GM21360 (cell line): ENCODE measurements at regions not wholly inside any gene's neighbourhood (a gene's known extent, or its start where the extent isn't known, plus 50 kb on each side); places are given as distances from the start of the nearest gene placed in this dataset.

ENCODE experiments used
- ATAC-seq: cut with Tn5 transposase; IDR thresholded peaks from one replicate; pipeline ENCODE4 v1.9.1; 2021; ENCODE audit warnings: mild to moderate bottlenecking, moderate library complexity; ENCODE audit not compliant: unreplicated experiment

DNA sequence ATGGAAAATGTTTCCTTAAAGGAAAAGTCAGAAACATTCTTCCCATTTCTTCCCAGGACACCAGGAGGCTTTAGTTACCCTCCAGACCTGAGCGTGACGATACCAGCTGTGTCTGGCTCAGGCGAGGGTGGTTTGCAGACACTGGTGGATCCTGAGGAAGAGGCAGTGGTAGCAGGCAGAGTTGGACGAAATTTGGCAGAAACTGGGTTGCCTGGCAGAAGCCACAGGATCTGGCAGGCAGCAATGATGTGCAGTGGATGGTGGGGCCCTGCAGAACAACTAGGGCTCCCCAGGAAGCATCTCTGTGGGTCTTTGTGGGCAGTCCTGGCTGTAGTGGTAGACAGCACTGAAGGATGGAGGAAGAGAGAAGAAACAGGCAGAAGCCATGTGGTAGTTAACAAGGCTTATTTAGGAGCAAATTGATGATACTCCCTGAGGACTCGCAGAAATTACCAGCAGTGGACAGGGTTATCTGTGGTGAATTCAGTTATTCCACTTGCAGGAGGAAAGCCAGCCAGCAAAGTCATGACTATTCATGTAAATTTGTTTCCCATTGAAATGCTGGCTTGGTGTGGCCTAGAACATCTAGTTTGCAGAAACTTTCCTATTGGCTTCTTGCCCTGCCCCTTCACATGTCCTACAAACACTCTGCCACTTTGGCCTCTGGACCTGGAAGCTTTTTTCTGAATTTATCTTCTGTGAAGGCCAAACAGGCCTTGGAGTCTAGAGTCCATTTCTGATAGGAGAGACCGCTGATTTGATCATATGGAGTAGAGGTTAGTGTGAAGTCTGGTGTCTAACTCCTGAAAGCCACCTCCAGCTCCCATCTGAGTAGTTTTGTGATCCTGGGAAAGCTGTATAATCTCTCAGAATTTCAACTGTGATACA lies 212.0 kb downstream of the DMRT2 start:
- ATAC-seq: no peak

DNA sequence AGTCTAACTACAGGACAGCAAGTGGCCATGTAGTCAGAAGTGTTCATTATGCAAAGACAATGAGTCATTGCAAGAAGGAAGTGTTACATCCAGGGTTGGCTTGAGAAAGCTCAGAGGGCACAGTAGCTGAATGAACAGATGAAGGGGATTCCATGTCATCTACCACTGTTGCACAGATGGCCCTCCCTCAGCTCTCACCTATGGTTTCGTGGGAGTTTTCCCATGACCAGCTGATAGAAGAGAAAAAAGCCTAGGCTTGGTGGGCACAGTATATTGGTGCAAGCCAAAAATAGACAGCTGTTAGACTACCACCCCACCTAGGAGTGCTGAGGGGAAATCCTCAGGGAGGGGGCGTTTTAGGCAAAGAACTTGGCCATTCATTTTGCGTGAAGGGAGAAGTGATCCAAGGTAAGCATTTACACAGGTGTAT lies 217.0 kb downstream of the DMRT2 start:
- peak; percentile 70 for ATAC-seq

DNA sequence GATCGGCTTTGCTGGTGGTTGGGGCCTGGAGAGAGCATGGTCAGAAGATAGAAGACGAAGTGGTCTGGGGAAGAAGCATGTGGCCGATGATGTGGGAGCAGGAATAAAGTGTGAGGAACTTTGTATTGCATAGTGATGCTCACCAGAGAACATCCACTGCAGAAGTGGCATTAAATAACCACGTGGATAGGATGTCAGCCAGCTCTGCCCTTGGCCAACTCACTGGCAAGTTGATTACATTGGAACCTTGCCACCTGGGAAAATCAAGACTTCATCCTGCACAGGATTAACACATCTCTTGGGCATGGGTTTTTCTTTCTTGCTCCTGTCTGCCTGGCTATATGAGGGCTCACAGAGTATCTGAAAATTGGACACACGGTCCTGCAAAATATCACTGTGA lies 217.4 kb downstream of the DMRT2 start:
- no peak for ATAC-seq

DNA sequence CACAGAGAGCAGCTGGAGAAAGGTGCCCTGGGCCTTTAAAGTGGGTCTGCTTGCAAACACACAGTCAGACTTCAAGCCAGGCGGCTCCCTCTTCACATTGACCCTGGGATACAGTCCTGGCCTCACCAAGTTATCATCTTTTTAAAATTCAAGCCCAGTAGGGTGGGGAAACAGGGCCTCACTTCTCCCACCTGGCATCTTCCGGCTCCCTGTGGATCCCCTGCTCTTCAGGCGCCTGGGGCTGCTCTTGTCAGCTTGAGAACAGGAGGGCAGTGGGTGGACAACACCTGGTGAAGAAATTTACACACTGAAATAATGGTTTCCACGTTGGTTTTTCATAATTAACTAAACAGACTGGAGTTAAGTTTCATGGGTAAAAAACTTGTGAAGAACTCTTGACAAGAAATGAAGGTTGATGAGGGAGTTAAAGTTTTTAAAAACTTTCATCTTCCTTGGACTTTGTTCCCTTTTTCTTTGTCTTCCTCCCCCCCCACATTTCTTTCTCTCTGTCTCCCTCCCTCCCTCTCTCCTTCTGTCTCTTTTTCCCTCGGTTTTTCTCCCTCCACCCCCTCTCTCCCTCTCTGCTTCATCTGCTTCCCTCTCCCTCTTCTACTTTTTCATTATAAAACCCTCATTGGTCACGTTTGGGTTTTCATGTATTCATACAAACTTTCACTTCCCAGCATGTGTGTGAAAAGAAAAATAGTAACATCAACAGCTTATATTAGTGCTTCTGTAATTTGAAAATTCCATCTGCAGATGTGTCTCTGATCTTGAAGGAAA lies 219.6 kb downstream of the DMRT2 start:
- no peak for ATAC-seq

DNA sequence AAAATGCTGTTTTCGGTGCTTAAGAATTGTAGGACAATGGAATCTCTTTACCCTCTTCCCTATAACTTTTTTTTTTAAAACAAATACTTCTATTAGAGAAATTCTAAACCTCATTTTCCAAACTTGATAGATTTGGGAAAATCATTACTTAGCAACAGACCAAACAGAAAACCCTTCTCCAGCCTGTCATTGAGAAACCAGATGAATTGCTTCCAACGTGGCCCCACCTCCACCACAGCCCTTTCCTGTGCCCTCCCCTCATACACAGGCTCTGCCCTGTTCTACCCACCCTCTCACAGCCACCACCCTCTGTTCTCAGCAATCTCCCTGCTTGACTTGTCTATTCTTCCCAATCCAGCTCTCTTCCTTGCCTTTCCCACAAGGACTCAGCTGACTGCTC lies 221.2 kb downstream of the DMRT2 start:
- ATAC-seq: no peak

DNA sequence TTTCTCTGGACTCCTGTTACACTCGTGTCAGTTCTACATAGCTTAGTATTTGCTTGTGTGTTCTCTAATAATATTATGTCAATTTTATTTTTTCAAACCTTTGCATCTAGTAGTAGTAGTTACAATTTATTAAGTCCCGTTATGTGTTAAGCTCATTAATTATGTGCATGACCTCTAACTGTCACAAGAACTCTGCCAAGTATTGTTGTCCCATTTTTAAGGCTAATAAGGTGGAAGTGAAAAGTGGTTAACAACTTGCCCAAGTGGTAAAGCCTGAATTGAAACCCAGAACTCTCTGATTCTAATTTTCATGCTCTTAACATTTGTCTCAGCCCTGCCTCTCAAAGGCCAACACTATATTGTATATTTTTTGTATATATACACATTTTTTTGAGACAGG lies 221.6 kb downstream of the DMRT2 start:
- ATAC-seq: no peak

DNA sequence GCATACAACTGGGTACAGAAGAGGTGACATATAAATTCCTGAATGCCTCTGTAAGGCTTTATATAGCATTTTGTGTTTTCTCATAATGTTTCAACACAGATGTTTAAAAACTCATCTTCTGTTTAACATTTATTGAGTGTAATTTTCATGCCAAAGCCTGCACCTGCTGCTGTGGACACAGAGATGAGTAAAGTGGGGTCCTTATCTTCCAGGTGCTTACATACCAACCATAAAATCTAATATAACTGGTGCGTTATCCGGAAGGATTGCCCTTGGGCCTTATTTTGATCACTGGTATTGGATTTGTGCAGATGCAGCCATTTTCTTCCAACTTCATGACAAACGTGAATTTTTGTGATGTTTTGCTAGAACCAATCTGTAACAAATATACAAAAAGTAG lies 222.3 kb downstream of the DMRT2 start:
- no peak for ATAC-seq

DNA sequence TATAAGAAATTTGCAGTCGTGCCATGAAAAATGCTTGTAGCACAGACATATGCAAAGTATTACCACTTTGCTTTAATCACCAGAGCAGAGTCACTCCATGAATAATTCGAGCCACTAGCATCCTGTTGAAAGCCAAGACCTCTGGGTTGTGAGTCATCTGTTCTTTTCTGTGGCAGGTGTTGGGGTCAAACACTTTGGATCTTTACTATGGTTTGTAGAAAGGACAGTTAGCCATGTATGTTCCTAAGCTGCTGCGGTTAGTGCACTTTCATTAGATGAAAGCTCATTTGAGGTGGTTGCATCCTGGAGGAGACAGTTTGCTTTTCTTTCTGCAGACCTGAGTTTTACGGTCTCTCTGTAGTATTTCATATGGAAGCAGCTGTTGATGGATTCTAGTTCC lies 223.7 kb downstream of the DMRT2 start:
- no peak for ATAC-seq

DNA sequence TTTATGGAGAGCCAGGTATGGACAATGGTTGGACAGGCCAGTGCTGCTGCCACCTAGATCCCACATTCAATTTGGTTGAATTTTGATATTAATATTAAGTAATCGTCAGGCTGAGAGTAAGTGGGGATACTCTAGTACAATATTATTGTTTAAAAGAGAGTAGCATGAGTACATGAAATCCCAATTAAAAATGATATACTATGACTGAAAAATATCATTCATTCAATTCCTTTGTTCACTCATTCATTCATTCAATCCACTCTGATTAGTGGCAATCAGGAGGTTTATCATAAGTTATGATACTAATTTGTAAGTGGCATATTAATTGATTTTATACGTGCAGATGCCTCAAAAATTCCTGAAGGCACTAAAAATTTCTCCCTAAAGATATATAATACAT lies 224.2 kb downstream of the DMRT2 start:
- ATAC-seq: no peak

DNA sequence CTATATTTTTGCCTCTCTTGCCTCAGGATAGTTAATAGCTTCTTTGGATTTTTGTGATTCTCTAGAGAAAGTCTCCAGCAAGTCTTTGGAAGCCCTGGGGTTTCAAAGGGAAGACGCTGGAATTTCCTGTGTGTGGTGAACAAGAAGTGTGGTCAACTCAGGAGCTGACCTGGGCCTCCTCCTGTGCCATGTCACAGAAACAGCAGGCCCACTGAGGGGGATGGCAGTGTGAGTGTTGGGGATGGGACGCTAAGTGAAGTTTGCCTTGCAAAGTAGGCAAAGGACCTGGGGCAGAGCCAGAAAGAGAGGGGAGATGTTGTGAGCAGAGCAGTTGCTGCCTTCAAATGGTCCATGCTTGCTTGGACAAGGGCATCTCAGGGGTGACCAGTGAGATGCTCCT lies 226.3 kb downstream of the DMRT2 start:
- ATAC-seq: no peak

DNA sequence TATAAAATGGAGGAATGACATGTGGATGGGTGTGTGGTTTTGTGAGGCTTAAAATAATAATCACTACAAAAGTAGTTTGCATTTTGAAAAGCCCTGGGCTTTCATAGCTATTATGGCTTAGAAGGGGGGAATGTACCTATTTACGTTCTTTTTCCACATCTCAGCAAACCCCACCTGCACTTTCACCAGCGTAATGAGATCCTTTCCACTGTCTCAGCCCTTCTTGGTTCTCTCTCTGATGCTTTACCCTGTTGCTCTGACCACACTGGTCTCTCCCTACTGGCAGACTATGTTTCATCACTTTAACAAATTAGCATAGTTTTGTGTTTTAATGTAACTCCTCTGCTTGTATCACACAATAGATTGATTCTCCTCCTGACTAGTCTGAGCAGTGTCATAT lies 234.6 kb downstream of the DMRT2 start:
- no peak for ATAC-seq

DNA sequence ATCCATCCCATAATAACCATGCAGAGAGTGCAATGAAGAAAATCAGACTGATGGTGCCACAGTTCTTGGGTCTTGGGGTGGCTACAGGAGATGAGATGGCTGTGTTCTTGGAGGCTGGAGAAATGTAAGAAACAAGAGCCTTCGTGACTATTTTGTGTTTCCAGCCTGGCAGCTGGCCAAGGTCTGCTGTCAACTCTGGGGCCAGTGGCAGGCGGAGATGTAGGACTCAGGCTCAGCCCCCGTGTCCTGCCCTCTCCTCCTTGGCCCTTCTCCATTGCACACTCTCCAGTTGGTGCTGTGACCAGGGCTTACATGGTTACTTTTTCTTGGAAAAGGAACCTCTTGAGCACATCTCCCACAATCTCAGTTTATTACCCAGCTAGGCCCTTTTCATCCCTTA lies 235.4 kb downstream of the DMRT2 start:
- ATAC-seq: no peak

DNA sequence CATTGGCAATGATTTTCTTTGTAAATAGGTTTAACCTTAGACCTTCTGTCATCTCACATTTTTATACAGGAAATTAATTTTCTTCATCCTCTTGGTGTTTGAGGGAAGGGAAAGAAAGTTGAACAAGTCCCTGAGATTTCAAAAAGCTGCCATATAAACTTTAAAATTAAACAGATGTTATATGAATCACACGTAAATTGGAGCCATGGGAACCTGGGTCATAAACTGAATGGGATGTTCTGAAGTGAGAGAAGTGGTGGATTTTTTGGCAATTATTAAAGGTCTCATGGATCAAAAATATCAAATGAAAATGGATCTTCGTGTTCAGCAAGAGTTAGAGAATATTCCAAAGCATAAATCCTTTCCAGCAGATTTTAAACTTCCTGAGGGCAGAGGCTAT lies 242.2 kb downstream of the DMRT2 start:
- ATAC-seq: no peak

DNA sequence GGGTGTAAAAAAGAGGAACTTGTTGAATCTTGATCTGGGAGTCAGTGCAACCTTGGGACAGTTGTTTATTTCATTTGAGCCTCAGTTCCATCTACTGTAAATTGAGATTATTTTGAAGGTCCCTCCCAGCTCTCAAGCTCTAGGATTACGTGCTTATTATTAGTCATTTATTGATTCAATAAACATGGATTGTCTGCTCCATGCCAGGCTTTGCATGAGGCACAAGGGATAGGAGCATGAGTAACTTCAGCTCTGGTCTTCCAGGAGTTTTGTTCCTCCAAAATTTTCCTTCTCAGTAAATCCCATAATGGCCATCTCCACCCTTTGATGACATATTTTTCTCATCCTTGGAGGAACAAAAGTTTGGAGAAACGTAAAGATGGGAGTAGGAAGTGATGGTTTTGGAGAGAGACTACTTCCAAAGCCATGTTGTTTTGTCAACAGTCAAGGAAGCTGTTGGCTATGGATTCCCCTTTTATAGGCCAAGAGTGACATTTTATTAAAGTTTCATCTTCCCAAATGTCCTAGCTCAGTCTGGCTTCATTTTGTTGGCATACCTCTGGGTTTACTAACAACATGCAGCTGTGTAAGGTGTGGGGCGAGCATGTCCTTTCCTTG lies 244.6 kb downstream of the DMRT2 start:
- ATAC-seq: no peak

DNA sequence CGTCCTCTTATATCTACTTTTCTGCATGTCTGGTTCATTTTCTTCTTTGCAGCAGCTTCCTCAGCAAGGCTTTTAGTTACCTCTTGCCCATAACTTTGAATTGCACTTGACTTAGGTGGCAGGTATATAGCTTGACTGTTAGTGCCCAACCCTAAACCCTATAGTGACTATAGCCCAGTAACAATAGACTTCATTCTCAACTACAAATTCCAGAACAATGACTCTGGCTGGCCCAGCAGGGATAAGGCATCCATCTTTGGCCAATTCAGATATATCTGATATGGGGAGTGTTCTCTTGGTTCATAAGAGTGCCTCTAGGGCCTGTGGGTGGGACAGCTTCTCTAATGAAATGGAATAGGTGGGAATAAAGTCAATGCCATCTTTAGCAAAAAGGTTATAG lies 246.2 kb downstream of the DMRT2 start:
- no peak for ATAC-seq

DNA sequence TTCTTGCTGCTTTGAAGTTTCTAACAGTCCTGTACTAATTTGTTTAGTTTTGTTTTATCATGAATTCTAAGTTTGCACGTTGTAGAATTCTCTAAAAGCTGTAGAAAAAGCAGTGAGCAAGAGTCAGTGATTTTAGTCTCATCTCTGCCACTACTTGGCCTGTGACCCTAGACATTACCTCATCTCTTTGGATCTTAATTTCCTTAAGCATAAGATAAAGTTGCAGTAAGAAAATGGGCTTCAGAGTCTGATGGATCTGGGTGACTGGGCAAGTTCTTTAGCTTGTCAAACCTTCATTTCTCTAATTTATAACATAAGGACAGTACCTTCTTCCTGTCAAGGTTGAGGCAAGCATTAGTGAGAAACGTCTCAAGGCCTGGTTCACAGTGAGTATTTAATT lies 247.9 kb downstream of the DMRT2 start:
- ATAC-seq: no peak

DNA sequence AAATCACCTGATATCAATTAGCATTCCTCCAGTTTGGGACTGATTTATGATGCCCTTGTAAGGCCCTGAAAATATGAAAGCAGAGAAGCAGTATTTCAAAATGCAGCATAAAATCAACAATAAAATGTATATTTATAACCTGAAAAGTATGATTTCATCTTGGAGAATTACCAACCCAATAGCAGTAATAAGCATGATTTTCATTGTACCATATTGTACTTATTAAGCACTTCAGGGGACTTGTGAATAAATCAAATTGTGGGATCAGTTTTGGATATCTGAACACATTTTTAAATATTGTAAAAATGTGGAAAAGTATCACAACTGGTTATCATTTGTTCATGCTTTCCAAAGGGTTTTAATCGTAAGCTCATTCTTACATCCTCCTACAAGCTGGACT lies 250.8 kb downstream of the DMRT2 start:
- ATAC-seq: no peak

DNA sequence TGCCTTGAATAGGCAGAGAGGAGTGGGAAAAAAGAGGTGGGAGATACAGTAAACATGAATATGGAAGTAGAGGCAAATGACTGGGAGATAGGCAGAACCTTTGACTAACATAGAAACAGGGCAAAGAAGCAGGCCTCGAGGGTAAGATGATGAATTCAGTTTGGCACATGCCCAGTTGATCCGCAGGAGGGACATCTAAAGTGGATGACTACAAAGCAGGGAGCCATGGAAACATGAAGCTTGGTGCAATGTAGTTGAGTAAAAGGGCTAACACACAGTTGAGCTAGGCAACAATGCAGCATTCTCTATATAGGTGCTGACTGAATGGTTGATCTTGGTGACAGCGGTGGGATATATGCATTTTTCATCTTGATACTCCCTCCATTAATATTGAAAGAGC lies 253.8 kb downstream of the DMRT2 start:
- ATAC-seq: no peak

DNA sequence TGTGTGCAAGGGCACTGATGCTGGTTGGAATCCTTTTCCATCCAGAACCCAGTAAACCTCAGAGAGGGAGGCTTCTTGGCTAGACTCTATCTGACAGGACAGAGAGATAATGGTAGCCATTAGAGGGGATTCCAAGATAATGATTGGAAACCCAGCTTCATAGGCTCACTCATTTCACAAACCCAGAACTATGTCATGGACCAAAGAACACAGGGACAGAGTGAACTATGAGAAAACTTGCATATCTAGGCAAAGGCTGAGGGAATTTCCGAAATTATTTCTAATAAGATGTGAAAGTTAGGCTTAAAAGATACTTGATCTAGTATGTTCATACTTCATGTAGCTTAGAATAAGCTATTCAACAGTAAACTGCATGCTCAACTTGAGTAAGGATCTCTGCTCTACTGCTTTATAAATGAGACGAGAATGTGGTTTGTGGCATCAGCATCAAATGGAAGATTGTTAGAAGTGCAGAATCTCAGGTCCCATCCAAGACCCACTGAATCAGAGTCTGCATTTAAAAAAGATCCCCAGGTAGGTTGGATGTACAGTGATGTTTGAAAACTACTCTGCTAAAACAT lies 261.4 kb downstream of the DMRT2 start:
- ATAC-seq: no peak

DNA sequence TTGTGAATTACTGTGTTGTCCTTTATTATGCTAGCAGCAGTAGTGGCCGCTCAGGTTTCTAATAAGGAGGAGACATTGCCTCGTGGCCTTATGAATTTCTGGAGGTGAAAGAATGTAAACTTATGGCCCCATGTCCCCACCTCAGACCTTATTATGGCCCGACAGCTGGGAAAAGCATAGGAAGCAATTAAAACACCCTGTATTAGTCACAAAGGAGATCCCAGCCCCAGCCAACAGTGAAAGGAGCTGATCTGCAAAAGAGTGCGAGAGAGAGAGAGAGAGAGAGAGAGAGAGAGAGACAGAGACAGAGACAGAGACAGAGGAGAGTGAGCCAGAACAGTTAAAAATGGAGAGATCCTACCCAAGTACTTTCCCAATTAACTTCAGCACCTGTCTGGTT lies 269.3 kb downstream of the DMRT2 start:
- no peak for ATAC-seq

DNA sequence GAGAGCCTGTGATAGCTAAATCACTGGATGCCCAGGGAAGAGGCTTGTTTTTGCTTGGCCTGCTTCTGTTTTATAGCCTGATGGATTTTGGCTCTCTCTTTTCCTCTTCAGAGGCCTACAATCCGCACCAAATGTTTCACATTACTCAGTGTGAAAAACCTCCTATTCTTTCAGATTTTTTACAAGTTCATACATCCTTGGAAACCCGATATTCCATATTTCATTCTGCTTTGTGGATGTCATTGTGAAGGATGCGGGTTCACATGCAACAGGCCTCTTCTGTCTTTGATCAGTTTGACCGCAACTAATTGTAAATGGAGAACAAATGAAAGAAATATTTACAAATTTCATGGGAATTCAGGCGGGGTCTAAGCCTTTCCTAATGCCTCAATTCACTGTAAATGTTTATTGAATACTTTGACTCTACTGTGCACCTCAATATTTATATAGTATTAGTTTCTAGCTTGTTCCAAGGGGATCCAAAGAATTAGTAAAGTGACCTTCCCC lies 269.9 kb downstream of the DMRT2 start:
- ATAC-seq: no peak
